ENCODE measurements at regions not wholly inside any gene's neighbourhood (a gene's known extent, or its start where the extent isn't known, plus 50 kb on each side); places are given as distances from the start of the nearest gene placed in this dataset.

DNA sequence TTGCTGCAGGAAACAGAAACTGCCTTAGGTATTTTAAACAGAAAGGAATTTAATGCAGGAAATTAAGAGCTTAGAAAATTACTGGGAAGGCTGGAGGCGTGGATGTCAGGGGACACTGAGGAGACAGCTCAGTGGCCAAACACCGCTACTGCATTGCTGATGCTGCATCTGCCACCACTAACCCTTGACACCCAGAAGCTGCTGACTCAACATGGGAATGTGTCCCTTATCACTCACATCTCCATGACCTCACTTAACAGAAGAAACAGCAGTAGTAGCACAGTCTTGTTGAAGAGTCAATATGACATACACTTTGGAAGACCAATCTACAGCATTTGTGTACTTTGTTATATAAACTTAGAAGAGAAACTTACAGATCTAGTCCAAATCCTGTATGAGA lies 906.1 kb downstream of the SLC4A3 start:
- peak; percentile 53 for DNase-seq

More for the DNA sequence above, 906.1 kb downstream of the SLC4A3 start:
- H4K91ac ChIP-seq (ENCODE audit: insufficient read length, low read depth, low read length) = no peak overlapping the region
- no peak overlapping the region for H3T11ph ChIP-seq (ENCODE audit: low read length)
- no peak overlapping the region for H2BK5ac ChIP-seq (ENCODE audit: insufficient read length, low read length)
- H3K23ac ChIP-seq (ENCODE audit: insufficient read length, low read depth, low read length) = no peak overlapping the region
- H2BK15ac ChIP-seq (ENCODE audit: low read depth, low read length) = no peak overlapping the region
- H3K9me3 ChIP-seq (ENCODE audit: control insufficient read depth, low read depth, low read length) = peaks cover 5% of the 10 kb centered on the region
- H3K9ac ChIP-seq (ENCODE audit: extremely low read depth, insufficient read length, low read length) = no peak overlapping the region
- H3K23me2 ChIP-seq (ENCODE audit: insufficient read length, low read depth, low read length, poor library complexity, severe bottlenecking) = no peaks in the 10 kb centered on the region
- no peak overlapping the region for H3K14ac ChIP-seq (ENCODE audit: insufficient read depth, low read length)
- H3K56ac ChIP-seq (ENCODE audit: insufficient read length, low read depth, low read length) = no peak overlapping the region
- H4K8ac ChIP-seq (replicated peaks; ENCODE audit: insufficient read length, low read depth, low read length) = no peak overlapping the region
- H3K27ac Mint-ChIP-seq = no peak overlapping the region
- H2AK5ac ChIP-seq (ENCODE audit: insufficient read length, low read length) = no peak overlapping the region
- peaks cover 9 to 19% (median 11%) of the 10 kb centered on the region in 3 experiments for H3K36me3 Mint-ChIP-seq (ENCODE audit: insufficient read depth in 1 of 3, low read depth in 3 of 3)
- no peak overlapping the region for H3K4me2 ChIP-seq (ENCODE audit: insufficient read depth, insufficient read length, low read length)
- H2BK12ac ChIP-seq (ENCODE audit: insufficient read length, low read depth, low read length) = no peak overlapping the region
- H3K79me2 ChIP-seq (ENCODE audit: insufficient read depth, low read length) = no peaks in the 10 kb centered on the region
- no CpG with 5 or more reads among the region's 2 CpGs for WGBS (ENCODE audit: extremely low coverage, insufficient read length, low lambda C conversion rate)
- H2AFZ ChIP-seq (ENCODE audit: low read length) = no peak overlapping the region
- H4K5ac ChIP-seq (ENCODE audit: insufficient read length, low read depth, low read length) = no peak overlapping the region
- H3K27me3 Mint-ChIP-seq (ENCODE audit: low read depth) = no peaks in the 10 kb centered on the region
- H2BK20ac ChIP-seq (ENCODE audit: low read depth, low read length, poor library complexity, severe bottlenecking) = no peak overlapping the region
- no peaks in the 10 kb centered on the region for H3K79me1 ChIP-seq (ENCODE audit: insufficient read depth, low read depth, low read length, poor library complexity, severe bottlenecking)
- H3K18ac ChIP-seq (ENCODE audit: insufficient read length, low read depth, low read length) = no peak overlapping the region
- no peak overlapping the region for H3K4ac ChIP-seq (ENCODE audit: low read depth, low read length)
- H2BK120ac ChIP-seq (ENCODE audit: low read depth, low read length, poor library complexity, severe bottlenecking) = no peak overlapping the region
- TF ChIP-seq CTCF (conservative IDR thresholded peaks at IDR 0.05) = peak; percentile 59
- no peaks in the 10 kb centered on the region for H3K4me1 ChIP-seq (ENCODE audit: insufficient read depth, low read length)
- H3K27me3 ChIP-seq (ENCODE audit: insufficient read depth, low read length) = no peaks in the 10 kb centered on the region
- H3K27ac ChIP-seq (ENCODE audit: insufficient read length, low read depth, low read length) = no peak overlapping the region
- peaks cover 0 to 3% of the 10 kb centered on the region in 2 experiments; a peak in 2 of 4 replicates for H3K4me1 Mint-ChIP-seq
- H4K20me1 ChIP-seq (ENCODE audit: control insufficient read depth, insufficient read depth, insufficient read length) = no peaks in the 10 kb centered on the region
- H3K9me3 Mint-ChIP-seq = peaks cover 16 to 29% of the 10 kb centered on the region in 2 experiments
- no peak overlapping the region for H3K4me3 Mint-ChIP-seq
